AG04450 (cell line): ENCODE measurements at regions not wholly inside any gene's neighbourhood (a gene's known extent, or its start where the extent isn't known, plus 50 kb on each side); places are given as distances from the start of the nearest gene placed in this dataset.

Source experiments
- CTCF ChIA-PET: fragments of 300-600, 350-600 bp; formaldehyde crosslinking; extraction: SDS; loops from one replicate; lab custom pipeline; 2022; ENCODE audit warnings: antibody characterized with exemption, inconsistent platforms; lab: Charles Lee
- POLR2A ChIA-PET: fragments of 350-600 bp; formaldehyde crosslinking; extraction: SDS; loops from one replicate; lab custom pipeline; 2021; ENCODE audit warnings: antibody characterized with exemption, inconsistent platforms; lab: Yijun Ruan, JAX
- DNase-seq: peaks from one replicate; pipeline ENCODE4 v3.0.0-alpha.2; 2011; ENCODE audit warnings: low read depth, low spot score
- H3K27ac ChIP-seq: one replicate; pipeline ENCODE4 v1.5.1; 2012; ENCODE audit warnings: low read depth, low read length, control low read depth
- H3K27me3 ChIP-seq: one replicate; pipeline ENCODE4 v1.6.0; 2012; ENCODE audit warnings: low read length; ENCODE audit not compliant: control insufficient read depth, insufficient read depth
- H3K4me3 ChIP-seq: 2 replicates; pipeline ENCODE4 v1.5.1; 2011; ENCODE audit warnings: mild to moderate bottlenecking, low read depth, low read length, control low read depth
- H3K9me3 ChIP-seq: 2 replicates; pipeline ENCODE4 v1.5.1; 2012; ENCODE audit warnings: low read length; ENCODE audit not compliant: control insufficient read depth, insufficient read depth
- CTCF ChIP-seq: IDR thresholded peaks from 2 replicates; pipeline ENCODE4 v1.5.1; 2011; ENCODE audit warnings: low read depth, low read length, control low read depth, inconsistent platforms

- TF ChIP-seq CTCF: no peak
- H3K27ac ChIP-seq: no peak overlapping the region
- POLR2A ChIA-PET: no interaction called here
- no peak overlapping the region for H3K4me3 ChIP-seq
- peaks cover 3% of the 10 kb centered on the region; the same call in 1 of the 2 replicates for H3K9me3 ChIP-seq
- H3K27me3 ChIP-seq: peaks cover 21% of the 10 kb centered on the region
- CTCF ChIA-PET: no interaction called here
- DNase-seq: no peak
Observed at GRCh38 chr3:72195895-72196294, 410.9 kb upstream of the PROK2 start.

GRCh38 chr3:72194458-72194857 lies 409.5 kb upstream of the PROK2 start:
- H3K27ac ChIP-seq: no peak overlapping the region
- POLR2A ChIA-PET: no interaction called here
- TF ChIP-seq CTCF: no peak
- H3K9me3 ChIP-seq: peaks cover 3% of the 10 kb centered on the region; the same call in 1 of the 2 replicates
- no peak overlapping the region for H3K4me3 ChIP-seq
- no peak for DNase-seq
- CTCF ChIA-PET: no interaction called here
- H3K27me3 ChIP-seq: peaks cover 22% of the 10 kb centered on the region

GRCh38 chr3:72193771-72194430 lies 409.0 kb upstream of the PROK2 start:
- no peak for TF ChIP-seq CTCF
- peaks cover 19% of the 10 kb centered on the region for H3K27me3 ChIP-seq
- CTCF ChIA-PET: no interaction called here
- no peak overlapping the region for H3K27ac ChIP-seq
- no peak overlapping the region for H3K4me3 ChIP-seq
- DNase-seq: no peak
- POLR2A ChIA-PET: no interaction called here
- peaks cover 3% of the 10 kb centered on the region; the same call in 1 of the 2 replicates for H3K9me3 ChIP-seq

GRCh38 chr3:72192572-72192971 lies 407.6 kb upstream of the PROK2 start:
- no peak for DNase-seq
- H3K4me3 ChIP-seq: no peak overlapping the region
- H3K9me3 ChIP-seq: peaks cover 3% of the 10 kb centered on the region; the same call in 1 of the 2 replicates
- CTCF ChIA-PET: no interaction called here
- H3K27me3 ChIP-seq: peaks cover 14% of the 10 kb centered on the region
- TF ChIP-seq CTCF: no peak
- POLR2A ChIA-PET: interaction anchor here (1.0 kb wide), 1 partner anchor 255 kb away, joined by 3 read pairs; no protein-coding TSS in a partner anchor
- H3K27ac ChIP-seq: no peak overlapping the region

- ChIA-PET POLR2A (interaction anchor here (0.5 kb wide), 1 partner anchor 149 kb away, joined by 3 read pairs; no protein-coding TSS in a partner anchor), CTCF (no interaction called here)
- H3K9me3 ChIP-seq: peaks cover 3% of the 10 kb centered on the region; the same call in 1 of the 2 replicates
- H3K4me3 ChIP-seq: no peak overlapping the region
- H3K27me3 ChIP-seq: peaks cover 12% of the 10 kb centered on the region
- H3K27ac ChIP-seq: no peak overlapping the region
- DNase-seq: no peak
- no peak for TF ChIP-seq CTCF
Observed at GRCh38 chr3:72191209-72191960, 406.4 kb upstream of the PROK2 start.
